HL-60 (cell line): ENCODE measurements at regions not wholly inside any gene's neighbourhood (a gene's known extent, or its start where the extent isn't known, plus 50 kb on each side); places are given as distances from the start of the nearest gene placed in this dataset.

Experiments used
- DNase-seq, 2 experiments: peaks; one replicate each; pipeline ENCODE4 v3.0.0-alpha.2; 2010 to 2020; ENCODE audit warnings: low read depth in 1 of 2, low spot score in 1 of 2
- H3K27ac ChIP-seq: fragments of 250-450 bp; sonication (Bioruptor Pico); replicated peaks from 2 replicates; pipeline ENCODE4 v1.5.1; 2020; ENCODE audit warnings: mild to moderate bottlenecking, moderate library complexity
- H3K27me3 ChIP-seq: fragments of 250-450 bp; sonication (Bioruptor Pico); 2 replicates; pipeline ENCODE4 v1.5.1; 2021; ENCODE audit warnings: mild to moderate bottlenecking, moderate library complexity; ENCODE audit not compliant: insufficient read depth, poor library complexity, severe bottlenecking
- H3K4me3 ChIP-seq: replicated peaks from 2 replicates; pipeline ENCODE4 v1.5.1; 2011; ENCODE audit warnings: mild to moderate bottlenecking, control low read depth, low read length; ENCODE audit not compliant: insufficient read depth
- CTCF ChIP-seq: IDR thresholded peaks from one replicate; pipeline ENCODE4 v1.5.1; 2011; ENCODE audit warnings: low read length, control low read depth, inconsistent platforms; ENCODE audit not compliant: insufficient read depth
- GABPA ChIP-seq: IDR thresholded peaks from 2 replicates; pipeline ENCODE4 v1.6.1; 2012; ENCODE audit warnings: low read depth
- POLR2AphosphoS5 ChIP-seq: IDR thresholded peaks from 2 replicates; pipeline ENCODE4 v1.6.1; 2012; ENCODE audit warnings: low read depth
- REST ChIP-seq: IDR thresholded peaks from 2 replicates; pipeline ENCODE4 v1.6.1; 2012; ENCODE audit warnings: low read depth; ENCODE audit not compliant: insufficient replicate concordance
- SPI1 ChIP-seq: IDR thresholded peaks from 2 replicates; pipeline ENCODE4 v1.6.1; 2012; ENCODE audit warnings: low read depth, mild to moderate bottlenecking, borderline replicate concordance

GRCh38 chr17:6233339-6233738 is 163.2 kb downstream of the WSCD1 start:
- TF ChIP-seq POLR2AphosphoS5 = no peak
- TF ChIP-seq SPI1 = no peak
- TF ChIP-seq CTCF = no peak
- no peak for TF ChIP-seq REST
- TF ChIP-seq GABPA = no peak
- no peak overlapping the region for H3K4me3 ChIP-seq
- H3K27me3 ChIP-seq = no peaks in the 10 kb centered on the region
- DNase-seq = no peak
- H3K27ac ChIP-seq = no peak overlapping the region

GRCh38 chr17:6232732-6233101 is 162.5 kb downstream of the WSCD1 start:
- TF ChIP-seq SPI1 = no peak
- TF ChIP-seq REST = no peak
- TF ChIP-seq GABPA = no peak
- H3K27me3 ChIP-seq = no peaks in the 10 kb centered on the region
- H3K4me3 ChIP-seq = no peak overlapping the region
- no peak overlapping the region for H3K27ac ChIP-seq
- no peak for DNase-seq

GRCh38 chr17:6231886-6232731 is 161.9 kb downstream of the WSCD1 start:
- TF ChIP-seq SPI1 = no peak
- TF ChIP-seq REST = no peak
- TF ChIP-seq GABPA = no peak
- TF ChIP-seq POLR2AphosphoS5 = no peak
- TF ChIP-seq CTCF = no peak
- Histone ChIP-seq H3K27ac (no peak overlapping the region), H3K4me3 (no peak overlapping the region), H3K27me3 (no peaks in the 10 kb centered on the region)
- no peak for DNase-seq
